H9 (cell line): ENCODE measurements at regions not wholly inside any gene's neighbourhood (a gene's known extent, or its start where the extent isn't known, plus 50 kb on each side); places are given as distances from the start of the nearest gene placed in this dataset.
"Not testable (repeated sequence)": the region's sequence is repeated elsewhere in the genome, so short reads cannot be mapped to it uniquely, and the experiment has no call there.

Experiments used
- DNase-seq: peaks from one replicate; pipeline ENCODE4 v3.0.0-alpha.2; 2017
- H2AFZ ChIP-seq: one replicate; pipeline ENCODE4 v1.6.1; 2013; ENCODE audit warnings: mild to moderate bottlenecking, low read length, control low read depth, moderate library complexity
- H2AK5ac ChIP-seq: 2 replicates; pipeline ENCODE4 v1.6.1; 2013; ENCODE audit warnings: low read length, control low read depth, mixed read lengths; ENCODE audit not compliant: insufficient read length
- H2BK120ac ChIP-seq: one replicate; pipeline ENCODE4 v1.6.1; 2013; ENCODE audit warnings: low read depth, mild to moderate bottlenecking, low read length, control low read depth, inconsistent platforms; ENCODE audit not compliant: poor library complexity, severe bottlenecking
- H2BK12ac ChIP-seq: 2 replicates; pipeline ENCODE4 v1.6.1; 2013; ENCODE audit warnings: low read length, control low read depth, mixed read lengths, low read depth; ENCODE audit not compliant: insufficient read length
- H2BK15ac ChIP-seq: 2 replicates; pipeline ENCODE4 v1.6.1; 2013; ENCODE audit warnings: low read depth, low read length, control low read depth
- H2BK20ac ChIP-seq: one replicate; pipeline ENCODE4 v1.6.1; 2013; ENCODE audit warnings: low read depth, mild to moderate bottlenecking, low read length, control low read depth, inconsistent platforms; ENCODE audit not compliant: poor library complexity, severe bottlenecking
- H2BK5ac ChIP-seq: 2 replicates; pipeline ENCODE4 v1.6.1; 2013; ENCODE audit warnings: low read length, control low read depth, mixed read lengths; ENCODE audit not compliant: insufficient read length
- H3K14ac ChIP-seq: 2 replicates; pipeline ENCODE4 v1.6.1; 2013; ENCODE audit warnings: low read length, control low read depth; ENCODE audit not compliant: insufficient read depth
- H3K18ac ChIP-seq: 2 replicates; pipeline ENCODE4 v1.6.1; 2013; ENCODE audit warnings: low read depth, mild to moderate bottlenecking, mixed read lengths, low read length, control low read depth; ENCODE audit not compliant: insufficient read length
- H3K23ac ChIP-seq: 2 replicates; pipeline ENCODE4 v1.6.1; 2013; ENCODE audit warnings: low read length, control low read depth, mixed read lengths, low read depth; ENCODE audit not compliant: insufficient read length
- H3K23me2 ChIP-seq: 2 replicates; pipeline ENCODE4 v1.6.1; 2013; ENCODE audit warnings: low read depth, mild to moderate bottlenecking, mixed read lengths, low read length, control low read depth; ENCODE audit not compliant: insufficient read length, poor library complexity, severe bottlenecking
- H3K27ac ChIP-seq: 2 replicates; pipeline ENCODE4 v1.5.1; 2013; ENCODE audit warnings: low read length, control low read depth, mixed read lengths, low read depth; ENCODE audit not compliant: insufficient read length
- H3K27me3 ChIP-seq: 2 replicates; pipeline ENCODE4 v1.6.1; 2013; ENCODE audit warnings: low read length, control low read depth, inconsistent platforms; ENCODE audit not compliant: insufficient read depth
- H3K4ac ChIP-seq: 2 replicates; pipeline ENCODE4 v1.6.1; 2013; ENCODE audit warnings: low read depth, mild to moderate bottlenecking, control low read depth, inconsistent platforms, low read length, moderate library complexity
- H3K4me1 ChIP-seq: 2 replicates; pipeline ENCODE4 v1.6.1; 2013; ENCODE audit warnings: low read length, control low read depth, inconsistent platforms; ENCODE audit not compliant: insufficient read depth
- H3K4me2 ChIP-seq: 2 replicates; pipeline ENCODE4 v1.6.1; 2013; ENCODE audit warnings: low read length, control low read depth, mixed read lengths; ENCODE audit not compliant: insufficient read length, insufficient read depth
- H3K56ac ChIP-seq: 2 replicates; pipeline ENCODE4 v1.6.1; 2013; ENCODE audit warnings: low read depth, mild to moderate bottlenecking, mixed read lengths, low read length, control low read depth; ENCODE audit not compliant: insufficient read length
- H3K79me1 ChIP-seq: 2 replicates; pipeline ENCODE4 v1.6.1; 2013; ENCODE audit warnings: low read depth, mild to moderate bottlenecking, moderate library complexity, low read length, control low read depth, inconsistent platforms; ENCODE audit not compliant: insufficient read depth, poor library complexity, severe bottlenecking
- H3K79me2 ChIP-seq: 2 replicates; pipeline ENCODE4 v1.6.1; 2013; ENCODE audit warnings: low read length, control low read depth, inconsistent platforms; ENCODE audit not compliant: insufficient read depth
- H3K9ac ChIP-seq: 2 replicates; pipeline ENCODE4 v1.6.1; 2013; ENCODE audit warnings: low read length, control low read depth, mixed read lengths; ENCODE audit not compliant: insufficient read length; ENCODE audit errors: extremely low read depth
- H3K9me3 ChIP-seq: one replicate; pipeline ENCODE4 v1.6.1; 2013; ENCODE audit warnings: low read depth, low read length, inconsistent platforms; ENCODE audit not compliant: control insufficient read depth
- H3T11ph ChIP-seq: one replicate; pipeline ENCODE4 v1.6.1; 2013; ENCODE audit warnings: mild to moderate bottlenecking, low read length, control low read depth, inconsistent platforms
- H4K20me1 ChIP-seq: one replicate; pipeline ENCODE4 v1.6.1; 2013; ENCODE audit not compliant: control insufficient read depth, insufficient read length, insufficient read depth
- H4K5ac ChIP-seq: 2 replicates; pipeline ENCODE4 v1.6.1; 2013; ENCODE audit warnings: low read depth, mild to moderate bottlenecking, mixed read lengths, low read length, control low read depth; ENCODE audit not compliant: insufficient read length
- H4K8ac ChIP-seq: replicated peaks from 2 replicates; pipeline ENCODE4 v1.6.1; 2013; ENCODE audit warnings: low read length, control low read depth, mixed read lengths, low read depth; ENCODE audit not compliant: insufficient read length
- H4K91ac ChIP-seq: 2 replicates; pipeline ENCODE4 v1.6.1; 2013; ENCODE audit warnings: low read depth, mild to moderate bottlenecking, moderate library complexity, mixed read lengths, low read length, control low read depth; ENCODE audit not compliant: insufficient read length
- H3K27ac Mint-ChIP-seq, 3 experiments: 2 replicates in 2 of 3; 3 replicates in 1 of 3; pipeline ENCODE4 v1.8.0; 2020 to 2021; ENCODE audit warnings: mixed read lengths in 3 of 3, mild to moderate bottlenecking in 1 of 3, moderate library complexity in 1 of 3
- H3K27me3 Mint-ChIP-seq: 2 replicates; pipeline ENCODE4 v1.8.0; 2021; ENCODE audit warnings: low read depth, mild to moderate bottlenecking, moderate library complexity, mixed read lengths
- H3K36me3 Mint-ChIP-seq, 3 experiments: 2 replicates in 2 of 3; 3 replicates in 1 of 3; pipeline ENCODE4 v1.8.0; 2020 to 2021; ENCODE audit warnings: low read depth in 3 of 3, mixed read lengths in 3 of 3; ENCODE audit not compliant: insufficient read depth in 1 of 3
- H3K4me1 Mint-ChIP-seq, 2 experiments: 2 replicates each; pipeline ENCODE4 v1.8.0; 2020; ENCODE audit warnings: mixed read lengths in 2 of 2
- H3K4me3 Mint-ChIP-seq, 2 experiments: 2 replicates in 1 of 2; 3 replicates in 1 of 2; pipeline ENCODE4 v1.8.0; 2020 to 2021; ENCODE audit warnings: mild to moderate bottlenecking in 2 of 2, mixed read lengths in 2 of 2, moderate library complexity in 1 of 2
- H3K9me3 Mint-ChIP-seq, 2 experiments: 2 replicates in 1 of 2; 3 replicates in 1 of 2; pipeline ENCODE4 v1.8.0; 2020; ENCODE audit warnings: mild to moderate bottlenecking in 2 of 2, mixed read lengths in 2 of 2, moderate library complexity in 1 of 2
- WGBS: extraction: QIAGEN DNeasy Blood & Tissue Kit; methylation state at CpG from one replicate; pipeline ENCODE4 v1.1.7; 2013; ENCODE audit warnings: missing lambda C conversion rate, low lambda C conversion rate, mixed read lengths; ENCODE audit not compliant: insufficient read length; ENCODE audit errors: extremely low coverage; 5-methylcytosine and 5-hydroxymethylcytosine counted together

- H4K8ac ChIP-seq, H2BK120ac ChIP-seq, H3K27me3 ChIP-seq, H3T11ph ChIP-seq, H4K5ac ChIP-seq, H3K27me3 Mint-ChIP-seq, H3K56ac ChIP-seq, H2BK12ac ChIP-seq, H2AFZ ChIP-seq, H3K14ac ChIP-seq, H3K79me2 ChIP-seq, H3K36me3 Mint-ChIP-seq, H2AK5ac ChIP-seq, H4K20me1 ChIP-seq, H3K4ac ChIP-seq, H4K91ac ChIP-seq, H3K27ac Mint-ChIP-seq, H3K79me1 ChIP-seq, H2BK5ac ChIP-seq, H3K4me2 ChIP-seq, DNase-seq, H3K23me2 ChIP-seq, H3K4me1 Mint-ChIP-seq, H2BK20ac ChIP-seq, H3K9ac ChIP-seq, H3K23ac ChIP-seq, H2BK15ac ChIP-seq, H3K27ac ChIP-seq, H3K18ac ChIP-seq, H3K4me3 Mint-ChIP-seq, H3K4me1 ChIP-seq: not testable (repeated sequence)
- peaks cover 33% of the 10 kb centered on the region for H3K9me3 ChIP-seq
- no CpG with 5 or more reads among the region's 14 CpGs for WGBS
- H3K9me3 Mint-ChIP-seq: peaks cover 58 to 77% of the 10 kb centered on the region in 2 experiments
These were observed 402.6 kb downstream of the ZNF33B start for GRCh38 chr10:42235736-42236135.

- H3K9me3 Mint-ChIP-seq: peaks cover 61 to 79% of the 10 kb centered on the region in 2 experiments
These were observed 403.1 kb downstream of the ZNF33B start for GRCh38 chr10:42235241-42235640.

More at GRCh38 chr10:42235241-42235640, 403.1 kb downstream of the ZNF33B start:
- H3K4me1 ChIP-seq, H2BK120ac ChIP-seq, H3K18ac ChIP-seq, H3K4me2 ChIP-seq, H3K27ac ChIP-seq, H2BK20ac ChIP-seq, H4K91ac ChIP-seq, H3K27me3 Mint-ChIP-seq, H3T11ph ChIP-seq, H3K27me3 ChIP-seq, H4K8ac ChIP-seq, H3K14ac ChIP-seq, H2AK5ac ChIP-seq, DNase-seq, H4K20me1 ChIP-seq, H2AFZ ChIP-seq, H3K9ac ChIP-seq, H3K79me2 ChIP-seq, H2BK15ac ChIP-seq, H3K23ac ChIP-seq, H2BK12ac ChIP-seq, H3K56ac ChIP-seq, H3K79me1 ChIP-seq, H3K23me2 ChIP-seq, H3K4me3 Mint-ChIP-seq, H3K27ac Mint-ChIP-seq, H2BK5ac ChIP-seq, H3K4ac ChIP-seq, H4K5ac ChIP-seq, H3K4me1 Mint-ChIP-seq: not testable (repeated sequence)
- peaks cover 0 to 11% (median 3%) of the 10 kb centered on the region in 3 experiments; a peak in 5 of 7 replicates for H3K36me3 Mint-ChIP-seq
- peaks cover 35% of the 10 kb centered on the region for H3K9me3 ChIP-seq
- WGBS: no CpG with 5 or more reads among the region's 3 CpGs
